Mesodermal cell (in vitro differentiated cells): ENCODE measurements at regions not wholly inside any gene's neighbourhood (a gene's known extent, or its start where the extent isn't known, plus 50 kb on each side); places are given as distances from the start of the nearest gene placed in this dataset.

ENCODE experiments used
- H3K27ac ChIP-seq: 2 replicates; pipeline ENCODE4 v1.7.0; 2013; ENCODE audit warnings: mild to moderate bottlenecking, low read depth, low read length, moderate library complexity; ENCODE audit not compliant: severe bottlenecking
- H3K36me3 ChIP-seq: 2 replicates; pipeline ENCODE4 v1.7.1; 2013; ENCODE audit warnings: mild to moderate bottlenecking, low read length, moderate library complexity; ENCODE audit not compliant: control insufficient read depth, insufficient read depth
- H3K4me1 ChIP-seq: one replicate; pipeline ENCODE4 v1.7.1; 2013; ENCODE audit warnings: mild to moderate bottlenecking, low read length; ENCODE audit not compliant: insufficient read depth, control insufficient read depth, poor library complexity, severe bottlenecking
- H3K4me3 ChIP-seq: 2 replicates; pipeline ENCODE4 v1.7.0; 2013; ENCODE audit warnings: low read length, control low read depth, mild to moderate bottlenecking; ENCODE audit not compliant: insufficient read depth, poor library complexity, severe bottlenecking; ENCODE audit errors: extremely low read depth
- H3K9me3 ChIP-seq: 2 replicates; pipeline ENCODE4 v1.7.1; 2013; ENCODE audit warnings: mild to moderate bottlenecking, low read length, moderate library complexity; ENCODE audit not compliant: control insufficient read depth
- WGBS, 2 experiments: methylation state at CpG; one replicate each; pipeline ENCODE4 v1.1.5; 2013; ENCODE audit warnings: missing lambda C conversion rate in 2 of 2; ENCODE audit not compliant: insufficient coverage in 2 of 2; 5-methylcytosine and 5-hydroxymethylcytosine counted together

- no peaks in the 10 kb centered on the region for H3K36me3 ChIP-seq
- H3K9me3 ChIP-seq = peaks cover 3% of the 10 kb centered on the region
- H3K4me1 ChIP-seq = no peaks in the 10 kb centered on the region
- no peak overlapping the region for H3K27ac ChIP-seq
- no peak overlapping the region for H3K4me3 ChIP-seq
- WGBS, 2 experiments = no CpG with 5 or more reads among the region's 2 CpGs
These were observed 1095.7 kb downstream of the IGSF11 start for GRCh38 chr3:117938974-117939373.

GRCh38 chr3:117939425-117940027 lies 1095.1 kb downstream of the IGSF11 start:
- no peak overlapping the region for H3K4me3 ChIP-seq
- no peaks in the 10 kb centered on the region for H3K4me1 ChIP-seq
- no peaks in the 10 kb centered on the region for H3K36me3 ChIP-seq
- no peak overlapping the region for H3K27ac ChIP-seq
- 92 to 100% methylated on average over 1 of the region's 1 CpG for WGBS, 2 experiments
- H3K9me3 ChIP-seq = peaks cover 3% of the 10 kb centered on the region

GRCh38 chr3:117941015-117941414 lies 1093.6 kb downstream of the IGSF11 start:
- Histone ChIP-seq H3K9me3 (peaks cover 3% of the 10 kb centered on the region), H3K4me1 (no peaks in the 10 kb centered on the region), H3K36me3 (no peaks in the 10 kb centered on the region), H3K4me3 (no peak overlapping the region), H3K27ac (no peak overlapping the region)

GRCh38 chr3:117941756-117942155 lies 1092.9 kb downstream of the IGSF11 start:
- Histone ChIP-seq H3K9me3 (peaks cover 3% of the 10 kb centered on the region), H3K36me3 (no peaks in the 10 kb centered on the region), H3K27ac (no peak overlapping the region), H3K4me3 (no peak overlapping the region), H3K4me1 (no peaks in the 10 kb centered on the region)
- WGBS, 2 experiments = 83 to 100% methylated on average over 1 of the region's 4 CpGs

- Histone ChIP-seq H3K36me3 (no peaks in the 10 kb centered on the region), H3K27ac (no peak overlapping the region), H3K4me3 (no peak overlapping the region), H3K4me1 (no peaks in the 10 kb centered on the region), H3K9me3 (no peaks in the 10 kb centered on the region)
- no CpG with 5 or more reads among the region's 1 CpG for WGBS, 2 experiments
These were observed 1080.5 kb downstream of the IGSF11 start for GRCh38 chr3:117954131-117954530.

- Histone ChIP-seq H3K36me3 (no peaks in the 10 kb centered on the region), H3K9me3 (no peaks in the 10 kb centered on the region), H3K4me3 (no peak overlapping the region), H3K27ac (no peak overlapping the region), H3K4me1 (no peaks in the 10 kb centered on the region)
These were observed 1079.5 kb downstream of the IGSF11 start for GRCh38 chr3:117955196-117955595.

GRCh38 chr3:117958027-117958426 lies 1076.6 kb downstream of the IGSF11 start:
- Histone ChIP-seq H3K36me3 (no peaks in the 10 kb centered on the region), H3K4me1 (no peaks in the 10 kb centered on the region), H3K27ac (no peak overlapping the region), H3K4me3 (no peak overlapping the region), H3K9me3 (no peaks in the 10 kb centered on the region)
- WGBS, 2 experiments = 100% methylated on average over 1 of the region's 2 CpGs; no CpG with 5 or more reads in 1 of the 2 experiments

GRCh38 chr3:117962750-117963149 lies 1071.9 kb downstream of the IGSF11 start:
- no CpG with 5 or more reads among the region's 2 CpGs for WGBS, 2 experiments
- no peaks in the 10 kb centered on the region for H3K9me3 ChIP-seq

GRCh38 chr3:117963858-117964257 lies 1070.8 kb downstream of the IGSF11 start:
- 100% methylated on average over 1 of the region's 2 CpGs; no CpG with 5 or more reads in 1 of the 2 experiments for WGBS, 2 experiments
- H3K27ac ChIP-seq = no peak overlapping the region
- H3K36me3 ChIP-seq = no peaks in the 10 kb centered on the region
- no peaks in the 10 kb centered on the region for H3K9me3 ChIP-seq
- H3K4me1 ChIP-seq = no peaks in the 10 kb centered on the region
- no peak overlapping the region for H3K4me3 ChIP-seq

More at GRCh38 chr3:117962750-117963149, 1071.9 kb downstream of the IGSF11 start:
- Histone ChIP-seq H3K4me3 (no peak overlapping the region), H3K27ac (no peak overlapping the region), H3K36me3 (no peaks in the 10 kb centered on the region), H3K4me1 (no peaks in the 10 kb centered on the region)

- H3K4me1 ChIP-seq = no peaks in the 10 kb centered on the region
- no peaks in the 10 kb centered on the region for H3K36me3 ChIP-seq
- H3K27ac ChIP-seq = no peak overlapping the region
- 100% methylated on average over 1 of the region's 4 CpGs; no CpG with 5 or more reads in 1 of the 2 experiments for whole genome bisulfite sequencing, 2 experiments
- H3K9me3 ChIP-seq = no peaks in the 10 kb centered on the region
- H3K4me3 ChIP-seq = no peak overlapping the region
These were observed 1069.8 kb downstream of the IGSF11 start for GRCh38 chr3:117964814-117965213.

- Histone ChIP-seq H3K4me1 (no peaks in the 10 kb centered on the region), H3K27ac (no peak overlapping the region), H3K4me3 (no peak overlapping the region), H3K36me3 (no peaks in the 10 kb centered on the region), H3K9me3 (no peaks in the 10 kb centered on the region)
- WGBS, 2 experiments = 54% methylated on average over 1 of the region's 3 CpGs; no CpG with 5 or more reads in 1 of the 2 experiments
These were observed 1057.0 kb downstream of the IGSF11 start for GRCh38 chr3:117977504-117978228.
